OCI-LY1 (cell line): ENCODE measurements at regions not wholly inside any gene's neighbourhood (a gene's known extent, or its start where the extent isn't known, plus 50 kb on each side); places are given as distances from the start of the nearest gene placed in this dataset.
"Not testable (repeated sequence)": the region's sequence is repeated elsewhere in the genome, so short reads cannot be mapped to it uniquely, and the experiment has no call there.

Experiments
- H2AFZ ChIP-seq: fragments of 200-600 bp; sonication (generic), shearing (Covaris generic); 2 replicates; pipeline ENCODE4 v1.6.0; 2014; ENCODE audit warnings: antibody characterized with exemption, mild to moderate bottlenecking, low read length
- H3F3A ChIP-seq: fragments of 200-600 bp; sonication (generic), shearing (Covaris generic); 2 replicates; pipeline ENCODE4 v1.6.0; 2014; ENCODE audit warnings: mild to moderate bottlenecking, antibody characterized with exemption, low read length, moderate library complexity; ENCODE audit not compliant: insufficient read depth
- H3K27ac ChIP-seq: fragments of 200-600 bp; sonication (generic); 2 replicates; pipeline ENCODE4 v1.5.1; 2014; ENCODE audit warnings: low read length, mixed run types, mild to moderate bottlenecking, low read depth; ENCODE audit not compliant: poor library complexity, severe bottlenecking
- H3K27me3 ChIP-seq: fragments of 200-600 bp; sonication (generic); 2 replicates; pipeline ENCODE4 v1.6.0; 2014; ENCODE audit warnings: antibody characterized with exemption, mild to moderate bottlenecking, low read length, moderate library complexity; ENCODE audit not compliant: insufficient read depth
- H3K36me3 ChIP-seq: fragments of 200-600 bp; sonication (generic); 2 replicates; pipeline ENCODE4 v1.6.1; 2014; ENCODE audit warnings: mild to moderate bottlenecking, antibody characterized with exemption, low read length, moderate library complexity, mixed read lengths; ENCODE audit not compliant: insufficient read depth
- H3K4me1 ChIP-seq: fragments of 200-600 bp; sonication (generic); 2 replicates; pipeline ENCODE4 v1.5.1; 2014; ENCODE audit warnings: mild to moderate bottlenecking, low read length, moderate library complexity; ENCODE audit not compliant: insufficient read depth, severe bottlenecking
- H3K4me2 ChIP-seq: fragments of 200-600 bp; sonication (generic), shearing (Covaris generic); 2 replicates; pipeline ENCODE4 v1.6.1; 2014; ENCODE audit warnings: low read length
- H3K4me3 ChIP-seq: fragments of 200-600 bp; sonication (generic); 2 replicates; pipeline ENCODE4 v1.5.1; 2014; ENCODE audit warnings: low read length, low read depth, mild to moderate bottlenecking, mixed read lengths; ENCODE audit not compliant: poor library complexity, severe bottlenecking
- H3K79me2 ChIP-seq: fragments of 200-600 bp; shearing (Covaris generic); 2 replicates; pipeline ENCODE4 v1.6.1; 2016; ENCODE audit warnings: mixed run types, low read length, mixed read lengths; ENCODE audit not compliant: insufficient read depth
- H3K9ac ChIP-seq: fragments of 200-600 bp; sonication (generic), shearing (Covaris generic); 2 replicates; pipeline ENCODE4 v1.6.1; 2014; ENCODE audit warnings: mild to moderate bottlenecking, low read length, mixed read lengths
- H3K9me2 ChIP-seq: fragments of 200-600 bp; sonication (generic), shearing (Covaris generic); 2 replicates; pipeline ENCODE4 v1.6.1; 2014; ENCODE audit warnings: low read depth, mild to moderate bottlenecking, low read length, mixed read lengths
- H3K9me3 ChIP-seq: fragments of 200-600 bp; shearing (Covaris generic); 2 replicates; pipeline ENCODE4 v1.6.1; 2014; ENCODE audit warnings: low read length, mixed read lengths
- H4K20me1 ChIP-seq: fragments of 200-600 bp; sonication (generic), shearing (Covaris generic); 2 replicates; pipeline ENCODE4 v1.6.0; 2016; ENCODE audit warnings: mild to moderate bottlenecking, low read length; ENCODE audit not compliant: insufficient read depth
- EZH2 ChIP-seq: fragments of 200-600 bp; sonication (generic), shearing (Covaris generic); IDR thresholded peaks from 2 replicates; pipeline ENCODE4 v1.8.0; 2017; ENCODE audit warnings: borderline replicate concordance, mixed run types, mild to moderate bottlenecking, antibody characterized with exemption, low read length, moderate library complexity, mixed read lengths
- TF ChIP-seq, protein P1 (sequence below): fragments of 200-600 bp; sonication (generic), shearing (Covaris generic); IDR thresholded peaks from 2 replicates; pipeline ENCODE4 v1.5.1; 2017; ENCODE audit warnings: mild to moderate bottlenecking, antibody characterized with exemption, low read length, moderate library complexity, mixed read lengths

DNA sequence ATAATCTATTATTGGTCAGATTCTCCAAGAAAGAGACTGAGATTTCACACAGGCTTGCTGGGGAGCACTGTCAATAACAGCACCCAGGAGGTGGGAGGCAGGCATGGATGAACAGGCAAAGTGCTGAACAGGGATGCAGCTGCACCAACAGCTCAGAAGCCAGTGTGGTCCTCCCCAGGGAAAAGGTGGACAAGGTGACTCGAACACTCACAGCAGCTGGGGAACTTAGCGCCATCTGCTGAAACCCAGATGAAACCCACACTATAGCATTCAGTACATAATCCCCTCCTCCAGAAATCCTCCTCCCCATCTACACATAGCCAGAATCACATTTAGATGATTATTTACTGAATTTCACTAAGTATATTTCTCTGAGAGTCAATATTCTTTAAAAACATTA lies 255.2 kb upstream of the WSB1 start:
- Histone ChIP-seq H3K79me2 (no peaks in the 10 kb centered on the region), H3K4me1 (no peaks in the 10 kb centered on the region), H3F3A (no peaks in the 10 kb centered on the region), H3K4me3 (no peak overlapping the region), H2AFZ (no peak overlapping the region), H4K20me1 (no peaks in the 10 kb centered on the region), H3K36me3 (no peaks in the 10 kb centered on the region), H3K9me3 (no peaks in the 10 kb centered on the region), H3K9ac (no peak overlapping the region), H3K27me3 (no peaks in the 10 kb centered on the region), H3K27ac (no peak overlapping the region), H3K4me2 (no peak overlapping the region), H3K9me2 (no peaks in the 10 kb centered on the region)
- TF ChIP-seq, protein P1, sequence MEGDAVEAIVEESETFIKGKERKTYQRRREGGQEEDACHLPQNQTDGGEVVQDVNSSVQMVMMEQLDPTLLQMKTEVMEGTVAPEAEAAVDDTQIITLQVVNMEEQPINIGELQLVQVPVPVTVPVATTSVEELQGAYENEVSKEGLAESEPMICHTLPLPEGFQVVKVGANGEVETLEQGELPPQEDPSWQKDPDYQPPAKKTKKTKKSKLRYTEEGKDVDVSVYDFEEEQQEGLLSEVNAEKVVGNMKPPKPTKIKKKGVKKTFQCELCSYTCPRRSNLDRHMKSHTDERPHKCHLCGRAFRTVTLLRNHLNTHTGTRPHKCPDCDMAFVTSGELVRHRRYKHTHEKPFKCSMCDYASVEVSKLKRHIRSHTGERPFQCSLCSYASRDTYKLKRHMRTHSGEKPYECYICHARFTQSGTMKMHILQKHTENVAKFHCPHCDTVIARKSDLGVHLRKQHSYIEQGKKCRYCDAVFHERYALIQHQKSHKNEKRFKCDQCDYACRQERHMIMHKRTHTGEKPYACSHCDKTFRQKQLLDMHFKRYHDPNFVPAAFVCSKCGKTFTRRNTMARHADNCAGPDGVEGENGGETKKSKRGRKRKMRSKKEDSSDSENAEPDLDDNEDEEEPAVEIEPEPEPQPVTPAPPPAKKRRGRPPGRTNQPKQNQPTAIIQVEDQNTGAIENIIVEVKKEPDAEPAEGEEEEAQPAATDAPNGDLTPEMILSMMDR, result peak; percentile 57
- no peak for TF ChIP-seq EZH2

DNA sequence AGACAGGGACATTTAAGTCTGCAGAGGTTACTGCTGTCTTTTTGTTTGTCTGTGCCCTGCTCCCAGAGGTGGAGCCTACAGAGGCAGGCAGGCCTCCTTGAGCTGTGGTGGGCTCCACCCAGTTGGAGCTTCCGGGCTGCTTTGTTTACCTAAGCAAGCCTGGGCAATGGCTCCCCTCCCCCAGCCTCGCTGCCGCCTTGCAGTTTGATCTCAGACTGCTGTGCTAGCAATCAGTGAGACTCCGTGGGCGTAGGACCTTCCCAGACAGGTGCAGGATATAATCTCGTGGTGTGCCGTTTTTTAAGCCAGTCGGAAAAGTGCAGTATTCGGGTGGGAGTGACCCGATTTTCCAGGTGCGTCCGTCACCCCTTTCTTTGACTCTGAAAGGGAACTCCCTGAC lies 248.9 kb upstream of the WSB1 start:
- not testable (repeated sequence) for H3K4me1 ChIP-seq, H3K4me2 ChIP-seq, H3K9me2 ChIP-seq, H3K4me3 ChIP-seq, H3K27ac ChIP-seq, H3K9me3 ChIP-seq, H3K27me3 ChIP-seq, H2AFZ ChIP-seq, H3K9ac ChIP-seq, H3K36me3 ChIP-seq, H4K20me1 ChIP-seq, H3F3A ChIP-seq, H3K79me2 ChIP-seq

DNA sequence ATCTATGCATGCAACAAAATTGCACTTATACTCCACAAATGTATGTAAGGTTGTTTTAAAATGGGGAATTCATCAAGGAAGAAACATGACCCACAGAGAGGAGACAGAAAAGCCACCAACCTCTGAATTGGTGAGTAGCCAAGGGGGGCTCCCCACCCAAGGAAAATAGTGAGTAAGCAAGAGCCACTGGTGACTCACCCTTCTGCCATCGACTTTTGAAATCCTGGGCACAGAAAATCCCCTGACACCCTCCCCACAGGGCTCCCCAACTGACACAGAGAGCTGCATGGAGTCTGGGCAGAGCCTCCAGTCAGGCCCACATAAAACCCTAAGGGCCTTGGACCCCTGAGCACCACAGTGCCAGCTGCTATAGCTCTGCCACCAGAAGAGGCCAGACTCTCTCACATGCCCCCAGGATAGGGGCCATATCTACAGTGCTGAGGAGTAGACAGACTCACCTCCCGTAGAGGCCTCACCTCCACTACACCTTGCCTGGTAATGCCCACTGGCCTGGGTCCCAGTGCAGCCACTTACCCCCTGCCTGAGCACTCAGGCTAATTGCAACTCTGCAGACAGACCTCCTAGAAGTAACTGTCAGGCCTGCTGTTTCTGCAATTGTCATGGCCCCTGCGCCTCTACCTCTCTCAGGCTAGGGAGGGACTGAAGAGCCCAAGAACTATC lies 244.7 kb upstream of the WSB1 start:
- TF ChIP-seq, protein P1, result no peak
- Histone ChIP-seq H3K27ac (no peak overlapping the region), H3K4me1 (no peaks in the 10 kb centered on the region), H3K27me3 (no peaks in the 10 kb centered on the region), H4K20me1 (no peaks in the 10 kb centered on the region), H3K9me2 (no peaks in the 10 kb centered on the region), H3F3A (no peaks in the 10 kb centered on the region), H3K9me3 (no peaks in the 10 kb centered on the region), H3K4me2 (no peak overlapping the region), H3K4me3 (no peak overlapping the region), H3K9ac (no peak overlapping the region), H2AFZ (no peak overlapping the region), H3K36me3 (no peaks in the 10 kb centered on the region), H3K79me2 (no peaks in the 10 kb centered on the region)

DNA sequence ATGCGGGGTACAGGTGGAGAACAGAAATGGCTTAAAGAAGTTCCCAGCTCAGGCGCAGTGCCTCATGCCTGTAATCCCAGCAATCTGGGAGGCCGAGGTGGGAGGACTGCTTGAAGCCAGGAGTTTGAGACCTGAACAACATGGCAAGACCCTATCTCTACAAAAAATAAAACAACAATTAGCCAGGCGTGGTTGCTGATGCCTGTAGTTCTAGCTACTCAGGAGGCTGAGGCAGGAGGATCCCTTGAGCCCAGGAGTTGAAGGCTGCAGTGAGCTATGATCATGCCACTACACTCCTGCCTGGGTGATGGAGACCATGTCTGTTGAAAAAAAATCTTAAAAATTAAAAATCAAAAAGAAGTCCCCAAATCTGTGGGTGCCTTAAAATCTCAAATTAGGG lies 228.3 kb upstream of the WSB1 start:
- no peaks in the 10 kb centered on the region for H3K9me2 ChIP-seq
- no peaks in the 10 kb centered on the region for H4K20me1 ChIP-seq
- no peak overlapping the region for H2AFZ ChIP-seq
- H3K9me3 ChIP-seq, result no peaks in the 10 kb centered on the region
- TF ChIP-seq, protein P1, result no peak
- TF ChIP-seq EZH2, result no peak
- no peaks in the 10 kb centered on the region for H3K36me3 ChIP-seq
- H3K79me2 ChIP-seq, result no peaks in the 10 kb centered on the region
- no peak overlapping the region for H3K4me2 ChIP-seq
- H3F3A ChIP-seq, result no peaks in the 10 kb centered on the region
- H3K4me1 ChIP-seq, result no peaks in the 10 kb centered on the region
- no peak overlapping the region for H3K27ac ChIP-seq
- no peak overlapping the region for H3K4me3 ChIP-seq
- H3K27me3 ChIP-seq, result no peaks in the 10 kb centered on the region
- H3K9ac ChIP-seq, result no peak overlapping the region
